Activated B cell treated with CpG ODN at 0.5 μM for 24 hours (primary cell): ENCODE measurements at regions not wholly inside any gene's neighbourhood (a gene's known extent, or its start where the extent isn't known, plus 50 kb on each side); places are given as distances from the start of the nearest gene placed in this dataset.

Source experiments
- ATAC-seq: fragments of 200-7000 bp; cut with Tn5 transposase; one replicate; pipeline ENCODE4 v1.10.0; 2021; ENCODE audit warnings: low read depth, mild to moderate bottlenecking, moderate library complexity
- CTCF ChIA-PET: fragments of 350-600 bp; sonication (Branson Sonifier 250); formaldehyde crosslinking; loops from one replicate; lab custom pipeline; 2021; ENCODE audit warnings: antibody characterized with exemption; lab: Charles Lee
- POLR2A ChIA-PET: fragments of 350-600 bp; sonication (Branson Sonifier 250); formaldehyde crosslinking; loops from one replicate; lab custom pipeline; 2021; ENCODE audit warnings: antibody characterized with exemption; lab: Charles Lee
- DNase-seq: peaks from one replicate; pipeline ENCODE4 v3.0.0; 2022
- H3K27ac Mint-ChIP-seq: one replicate; pipeline ENCODE4 v1.8.0; 2020; ENCODE audit warnings: mixed read lengths
- H3K27me3 Mint-ChIP-seq: one replicate; pipeline ENCODE4 v1.8.0; 2021; ENCODE audit warnings: mixed read lengths
- H3K36me3 Mint-ChIP-seq: one replicate; pipeline ENCODE4 v1.8.0; 2021; ENCODE audit warnings: low read depth, mixed read lengths
- H3K4me1 Mint-ChIP-seq: one replicate; pipeline ENCODE4 v1.8.0; 2021; ENCODE audit warnings: mixed read lengths
- H3K4me3 Mint-ChIP-seq: one replicate; pipeline ENCODE4 v1.8.0; 2020; ENCODE audit warnings: mild to moderate bottlenecking, mixed read lengths
- H3K9me3 Mint-ChIP-seq: one replicate; pipeline ENCODE4 v1.8.0; 2020; ENCODE audit warnings: mixed read lengths
- intact Hi-C: fragments of 100-400 bp; cut with micrococcal nuclease; formaldehyde crosslinking; loops from one replicate; pipeline ENCODE4 v1.15.1; 2024
- TF ChIP-seq, protein P1 (sequence below): fragments of 200-600 bp; IDR thresholded peaks from one replicate; pipeline ENCODE4 v1.8.0; 2022; ENCODE audit warnings: antibody characterized with exemption, mild to moderate bottlenecking

GRCh38 chr13:57087006-57087405, 53.7 kb upstream of the PRR20A start:
- DNase-seq: no peak
- POLR2A ChIA-PET: no interaction called here
- H3K4me1 Mint-ChIP-seq: no peaks in the 10 kb centered on the region
- no peak overlapping the region for H3K4me3 Mint-ChIP-seq
- TF ChIP-seq, protein P1, sequence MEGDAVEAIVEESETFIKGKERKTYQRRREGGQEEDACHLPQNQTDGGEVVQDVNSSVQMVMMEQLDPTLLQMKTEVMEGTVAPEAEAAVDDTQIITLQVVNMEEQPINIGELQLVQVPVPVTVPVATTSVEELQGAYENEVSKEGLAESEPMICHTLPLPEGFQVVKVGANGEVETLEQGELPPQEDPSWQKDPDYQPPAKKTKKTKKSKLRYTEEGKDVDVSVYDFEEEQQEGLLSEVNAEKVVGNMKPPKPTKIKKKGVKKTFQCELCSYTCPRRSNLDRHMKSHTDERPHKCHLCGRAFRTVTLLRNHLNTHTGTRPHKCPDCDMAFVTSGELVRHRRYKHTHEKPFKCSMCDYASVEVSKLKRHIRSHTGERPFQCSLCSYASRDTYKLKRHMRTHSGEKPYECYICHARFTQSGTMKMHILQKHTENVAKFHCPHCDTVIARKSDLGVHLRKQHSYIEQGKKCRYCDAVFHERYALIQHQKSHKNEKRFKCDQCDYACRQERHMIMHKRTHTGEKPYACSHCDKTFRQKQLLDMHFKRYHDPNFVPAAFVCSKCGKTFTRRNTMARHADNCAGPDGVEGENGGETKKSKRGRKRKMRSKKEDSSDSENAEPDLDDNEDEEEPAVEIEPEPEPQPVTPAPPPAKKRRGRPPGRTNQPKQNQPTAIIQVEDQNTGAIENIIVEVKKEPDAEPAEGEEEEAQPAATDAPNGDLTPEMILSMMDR: no peak
- no peaks in the 10 kb centered on the region for H3K27me3 Mint-ChIP-seq
- no peak for ATAC-seq
- intact Hi-C loops: no loop called here
- H3K9me3 Mint-ChIP-seq: peaks cover 3% of the 10 kb centered on the region
- H3K36me3 Mint-ChIP-seq: no peaks in the 10 kb centered on the region
- H3K27ac Mint-ChIP-seq: no peak overlapping the region
- CTCF ChIA-PET: no interaction called here
